K562 (cell line): ENCODE measurements at regions not wholly inside any gene's neighbourhood (a gene's known extent, or its start where the extent isn't known, plus 50 kb on each side); places are given as distances from the start of the nearest gene placed in this dataset.

ENCODE experiments used
- ATAC-seq: fragments of 200-7000 bp; cut with Tn5 transposase; 3 replicates; pipeline ENCODE4 v1.9.1; 2020; ENCODE audit warnings: moderate library complexity
- BruUV-seq: library from RNA; stranded (reverse); fragments of 400-500 nt; replicated peaks from 2 replicates; lab custom pipeline; 2021; lab: Mats Ljungman, UMichigan
- CTCF ChIA-PET: fragments of 300-600 bp; formaldehyde crosslinking; extraction: SDS; loops from one replicate; lab custom pipeline; 2021; ENCODE audit warnings: low intra/inter-chr PET ratio; lab: Yijun Ruan, JAX
- POLR2A ChIA-PET: fragments of 300-600, 350-650 bp; sonication (Branson Sonifier 250); formaldehyde crosslinking; extraction: SDS; loops from one replicate; lab custom pipeline; 2021; ENCODE audit warnings: antibody characterized with exemption, inconsistent platforms; lab: Yijun Ruan, JAX
- DNase-seq, 4 experiments: peaks; one replicate each; pipeline versions ENCODE4 v3.0.0 to v3.0.0-alpha.2; 2011 to 2018; ENCODE audit warnings: low spot score in 3 of 4, mixed read lengths in 3 of 4; ENCODE audit errors: extremely low read depth in 1 of 4
- FAIRE-seq: peaks from 2 replicates; lab custom pipeline; 2011; peaks lifted over from hg19 to GRCh38; lab: Jason Lieb, UNC
- H2AFZ ChIP-seq: 2 replicates; pipeline ENCODE4 v1.6.0; 2011; ENCODE audit warnings: low read depth, low read length, control low read depth, inconsistent platforms
- H3K27ac ChIP-seq: fragments of 200-600 bp; 3 replicates; pipeline ENCODE4 v1.8.0; 2011; ENCODE audit warnings: low read depth, mild to moderate bottlenecking, control low read depth, inconsistent platforms, low read length, moderate library complexity, mixed read lengths; ENCODE audit errors: extremely low read depth
- H3K27me3 ChIP-seq, 2 experiments: fragments of 300-600 bp in 1 of 2; 2 replicates in 1 of 2; 3 replicates in 1 of 2; pipeline versions ENCODE4 v1.6.0 to v1.8.0; 2011; ENCODE audit warnings: inconsistent platforms in 2 of 2, low read length in 2 of 2, mild to moderate bottlenecking in 1 of 2, mixed read lengths in 1 of 2, moderate library complexity in 1 of 2; ENCODE audit not compliant: control insufficient read depth in 2 of 2, insufficient read depth in 2 of 2
- H3K36me3 ChIP-seq: fragments of 300-600 bp; 3 replicates; pipeline ENCODE4 v1.8.0; 2011; ENCODE audit warnings: mild to moderate bottlenecking, low read length, inconsistent platforms; ENCODE audit not compliant: control insufficient read depth, insufficient read depth
- H3K4me1 ChIP-seq, 2 experiments: fragments of 200-600 bp in 1 of 2; replicated peaks in 1 of 2; 2 replicates in 1 of 2; 3 replicates in 1 of 2; pipeline versions ENCODE4 v1.5.1 to v1.8.0; 2011; ENCODE audit warnings: inconsistent platforms in 2 of 2, low read length in 2 of 2, mild to moderate bottlenecking in 1 of 2, mixed read lengths in 1 of 2, moderate library complexity in 1 of 2; ENCODE audit not compliant: control insufficient read depth in 2 of 2, insufficient read depth in 2 of 2
- H3K4me2 ChIP-seq: 2 replicates; pipeline ENCODE4 v1.6.1; 2011; ENCODE audit warnings: low read length, control low read depth, inconsistent platforms, mixed read lengths; ENCODE audit not compliant: insufficient read depth
- H3K4me3 ChIP-seq: fragments of 200-600 bp; sonication (generic), shearing (Covaris generic); 2 replicates; pipeline ENCODE4 v1.5.1; 2016; ENCODE audit warnings: control low read depth, inconsistent platforms
- H3K79me2 ChIP-seq: fragments of 200-600 bp; 3 replicates; pipeline ENCODE4 v1.8.0; 2011; ENCODE audit warnings: low read length, inconsistent platforms; ENCODE audit not compliant: control insufficient read depth, insufficient read depth
- H3K9ac ChIP-seq, 2 experiments: 2 replicates each; pipeline versions ENCODE4 v1.6.0 to v1.6.1; 2011; ENCODE audit warnings: low read depth in 2 of 2, low read length in 2 of 2, control low read depth in 1 of 2, inconsistent platforms in 1 of 2, mild to moderate bottlenecking in 1 of 2, mixed read lengths in 1 of 2; ENCODE audit not compliant: insufficient read depth in 1 of 2
- H3K9me1 ChIP-seq: one replicate; pipeline ENCODE4 v1.6.0; 2011; ENCODE audit warnings: inconsistent platforms, mild to moderate bottlenecking, low read length, moderate library complexity; ENCODE audit not compliant: control insufficient read depth, insufficient read depth
- H3K9me3 ChIP-seq: replicated peaks from 2 replicates; pipeline ENCODE4 v1.5.1; 2011; ENCODE audit warnings: low read depth, low read length, inconsistent platforms; ENCODE audit not compliant: control insufficient read depth, insufficient read depth
- H4K20me1 ChIP-seq: replicated peaks from 2 replicates; pipeline ENCODE4 v1.6.1; 2011; ENCODE audit warnings: low read length, inconsistent platforms, mixed read lengths; ENCODE audit not compliant: control insufficient read depth, insufficient read depth
- CBX5 ChIP-seq: IDR thresholded peaks from 2 replicates; pipeline ENCODE4 v1.6.1; 2014; ENCODE audit warnings: low read depth, borderline replicate concordance
- CREB1 ChIP-seq, 2 experiments: sonication (generic) in 1 of 2; formaldehyde crosslinking in 1 of 2; IDR thresholded peaks; 2 replicates each; pipeline versions ENCODE4 v1.6.1 to v1.8.0; 2012 to 2022; ENCODE audit warnings: inconsistent platforms in 1 of 2, mild to moderate bottlenecking in 1 of 2, missing genetic modification reagents in 1 of 2, moderate library complexity in 1 of 2
- FOXK2 ChIP-seq, 2 experiments: fragments of 450-650 bp; IDR thresholded peaks in 1 of 2; conservative IDR thresholded peaks in 1 of 2; 2 replicates each; pipeline ENCODE4 v1.6.1; 2016; ENCODE audit warnings: low read depth in 2 of 2, mild to moderate bottlenecking in 1 of 2
- KLF6 ChIP-seq: fragments of 250-450 bp; sonication (Bioruptor Pico); IDR thresholded peaks from 2 replicates; pipeline ENCODE4 v1.4.0; 2020; ENCODE audit warnings: mild to moderate bottlenecking, moderate library complexity, borderline replicate concordance
- PHB ChIP-seq: fragments of 250-450 bp; sonication (Bioruptor Pico); IDR thresholded peaks from 2 replicates; pipeline ENCODE4 v1.5.0; 2021
- PRMT5 ChIP-seq: sonication (generic); formaldehyde crosslinking; IDR thresholded peaks from 2 replicates; pipeline ENCODE4 v1.5.0; 2020; ENCODE audit warnings: missing genetic modification reagents
- RBM34 ChIP-seq: fragments of 200-400 bp; formaldehyde crosslinking; IDR thresholded peaks from 2 replicates; pipeline ENCODE4 v1.6.1; 2018; ENCODE audit warnings: low read length, borderline replicate concordance; ENCODE audit not compliant: insufficient read depth
- TAF7 ChIP-seq: fragments of 450-650 bp; IDR thresholded peaks from 2 replicates; pipeline ENCODE4 v1.6.1; 2016; ENCODE audit warnings: missing genetic modification characterization, missing compliant biosample characterization
- ZBED1 ChIP-seq: IDR thresholded peaks from 2 replicates; pipeline ENCODE4 v1.6.1; 2014
- ZKSCAN8 ChIP-seq: fragments of 200-800 bp; sonication (Bioruptor generic); IDR thresholded peaks from 2 replicates; pipeline ENCODE4 v1.6.1; 2016; ENCODE audit warnings: missing genetic modification characterization, missing compliant biosample characterization
- ZZZ3 ChIP-seq: fragments of 450-650 bp; IDR thresholded peaks from 2 replicates; pipeline ENCODE4 v1.6.1; 2016; ENCODE audit warnings: antibody characterized with exemption, mild to moderate bottlenecking, moderate library complexity
- WGBS: fragments of 100-300 bp; shearing (Covaris generic); methylation state at CpG from one replicate; pipeline ENCODE4 v1.1.6; 2016; ENCODE audit warnings: low coverage, mixed read lengths; ENCODE audit not compliant: insufficient coverage; ENCODE audit errors: missing lambda C conversion rate; 5-methylcytosine and 5-hydroxymethylcytosine counted together
- in situ Hi-C: fragments of 300-500 bp; cut with MboI; formaldehyde crosslinking; loops from 4 replicates; pipeline ENCODE4 v1.15.0; 2018; ENCODE audit warnings: inconsistent platforms, mixed read lengths
- intact Hi-C: fragments of 100-400 bp; cut with micrococcal nuclease; formaldehyde crosslinking; loops from 2 replicates; pipeline ENCODE4 v1.14.2; 2022
- TF ChIP-seq, protein P1 (sequence below): sonication (generic); formaldehyde crosslinking; IDR thresholded peaks from 2 replicates; pipeline ENCODE4 v1.4.0; 2020; ENCODE audit warnings: mild to moderate bottlenecking, missing genetic modification reagents

DNA sequence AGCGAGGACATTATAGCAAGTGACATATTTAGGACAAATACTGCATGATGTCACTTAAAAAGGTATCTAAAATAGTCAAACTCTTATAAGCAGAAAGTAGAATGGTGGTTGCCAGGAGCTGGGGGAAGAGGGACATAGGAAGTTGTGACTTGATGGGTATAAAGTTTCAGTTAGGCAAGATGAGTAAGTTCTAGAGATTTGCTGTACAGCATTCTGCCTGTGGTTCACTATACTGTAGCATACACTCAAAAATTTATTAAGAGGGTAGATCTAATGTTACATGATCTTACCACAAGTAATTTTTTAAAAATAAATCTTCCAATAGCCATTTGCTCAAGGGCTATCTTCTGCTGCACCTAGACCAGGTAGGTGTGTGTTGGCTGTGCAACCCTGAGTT, 78.1 kb upstream of the NPAS2 start:
- H3K9ac ChIP-seq, result no peak overlapping the region
- H3K36me3 ChIP-seq, result no peaks in the 10 kb centered on the region
- in situ Hi-C loops (no loop called here), intact Hi-C loops (no loop called here)
- no peaks in the 10 kb centered on the region for H4K20me1 ChIP-seq
- H2AFZ ChIP-seq, result no peak overlapping the region
- H3K9me1 ChIP-seq, result no peaks in the 10 kb centered on the region
- H3K79me2 ChIP-seq, result no peaks in the 10 kb centered on the region
- DNase-seq (no peak), ATAC-seq (no peak), FAIRE-seq (no peak)
- 0% methylated on average over 1 of the region's 1 CpG for WGBS
- H3K4me2 ChIP-seq, result no peak overlapping the region
- peaks cover 0 to 13% of the 10 kb centered on the region in 2 experiments; a peak in 3 of 5 replicates for H3K27me3 ChIP-seq
- BruUV-seq, result no TSS peak
- H3K4me3 ChIP-seq, result no peak overlapping the region
- no peaks in the 10 kb centered on the region for H3K4me1 ChIP-seq
- POLR2A ChIA-PET, result no interaction called here
- H3K27ac ChIP-seq, result no peak overlapping the region
- CTCF ChIA-PET, result no interaction called here
- H3K9me3 ChIP-seq, result no peaks in the 10 kb centered on the region
- TF ChIP-seq, protein P1, sequence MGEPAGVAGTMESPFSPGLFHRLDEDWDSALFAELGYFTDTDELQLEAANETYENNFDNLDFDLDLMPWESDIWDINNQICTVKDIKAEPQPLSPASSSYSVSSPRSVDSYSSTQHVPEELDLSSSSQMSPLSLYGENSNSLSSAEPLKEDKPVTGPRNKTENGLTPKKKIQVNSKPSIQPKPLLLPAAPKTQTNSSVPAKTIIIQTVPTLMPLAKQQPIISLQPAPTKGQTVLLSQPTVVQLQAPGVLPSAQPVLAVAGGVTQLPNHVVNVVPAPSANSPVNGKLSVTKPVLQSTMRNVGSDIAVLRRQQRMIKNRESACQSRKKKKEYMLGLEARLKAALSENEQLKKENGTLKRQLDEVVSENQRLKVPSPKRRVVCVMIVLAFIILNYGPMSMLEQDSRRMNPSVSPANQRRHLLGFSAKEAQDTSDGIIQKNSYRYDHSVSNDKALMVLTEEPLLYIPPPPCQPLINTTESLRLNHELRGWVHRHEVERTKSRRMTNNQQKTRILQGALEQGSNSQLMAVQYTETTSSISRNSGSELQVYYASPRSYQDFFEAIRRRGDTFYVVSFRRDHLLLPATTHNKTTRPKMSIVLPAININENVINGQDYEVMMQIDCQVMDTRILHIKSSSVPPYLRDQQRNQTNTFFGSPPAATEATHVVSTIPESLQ, result no peak
- TF ChIP-seq ZBED1 (no peak), TAF7 (tag) (no peak), CREB1 (IDR thresholded peaks at IDR 0.05) (no peak), CREB1 (CRISPR knock-in tag; IDR thresholded peaks at IDR 0.05) (no peak), PRMT5 (CRISPR knock-in tag) (no peak), ZZZ3 (no peak), ZKSCAN8 (CRISPR knock-in tag) (no peak), CBX5 (no peak), KLF6 (CRISPR knock-in tag) (no peak), PHB (CRISPR knock-in tag) (no peak), RBM34 (no peak), FOXK2 (conservative IDR thresholded peaks at IDR 0.05 in 1 of 2, IDR thresholded peaks at IDR 0.05 in 1 of 2; ENCODE audit: low read depth in 2 of 2) (no peak)
- TF ChIP-seq, all 486 proteins: peak for 0
